NCI-H345 (cell line): ENCODE measurements at regions not wholly inside any gene's neighbourhood (a gene's known extent, or its start where the extent isn't known, plus 50 kb on each side); places are given as distances from the start of the nearest gene placed in this dataset.
A peak's percentile ranks its signal among the peaks of the same experiment; 100 is the strongest.

Experiments used
- DNase-seq: peaks from one replicate; lab custom pipeline; 2025; lab: John Stamatoyannopoulos, UW

DNA sequence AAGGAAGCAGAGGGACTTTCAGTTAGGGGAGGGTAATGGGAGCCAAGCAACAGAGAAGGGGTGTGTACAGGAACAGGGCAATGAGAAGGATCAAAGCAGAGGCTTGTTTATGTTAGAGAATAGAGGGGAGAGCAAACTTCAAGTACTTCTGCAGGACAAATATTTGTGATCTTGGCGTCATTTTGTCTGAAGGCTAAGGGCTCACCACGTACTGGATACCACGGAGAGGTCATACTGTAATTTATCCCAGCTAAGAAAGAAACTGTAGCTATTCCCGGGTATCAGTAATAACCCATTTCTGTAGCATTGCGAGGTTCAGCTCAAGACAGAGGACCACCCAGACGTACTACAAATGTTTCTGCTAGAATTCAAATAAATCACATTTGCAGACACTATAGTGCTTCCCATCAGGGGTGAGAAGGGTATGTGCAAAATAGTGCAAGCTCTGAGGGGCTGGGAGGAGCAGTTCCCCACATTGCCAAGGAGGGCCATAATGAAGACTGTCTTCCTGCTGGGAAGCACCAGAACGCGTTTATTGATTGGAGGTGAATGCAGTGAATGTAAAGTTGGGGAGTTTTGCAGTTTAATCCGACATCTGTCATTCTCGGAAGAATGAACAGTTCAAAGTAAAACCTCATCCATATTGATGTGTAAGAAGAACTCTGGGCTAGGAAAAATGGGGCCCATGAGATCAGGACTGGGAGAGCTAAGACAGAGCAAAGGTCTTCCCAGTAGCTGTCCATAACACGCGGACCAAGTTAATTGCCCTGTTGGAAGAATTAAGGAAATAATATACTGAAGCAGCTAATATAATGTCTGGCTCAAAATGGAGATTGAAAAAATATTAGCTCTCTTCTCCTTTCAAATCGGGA is 136.9 kb downstream of the RWDD3 start:
- DNase-seq: no peak

DNA sequence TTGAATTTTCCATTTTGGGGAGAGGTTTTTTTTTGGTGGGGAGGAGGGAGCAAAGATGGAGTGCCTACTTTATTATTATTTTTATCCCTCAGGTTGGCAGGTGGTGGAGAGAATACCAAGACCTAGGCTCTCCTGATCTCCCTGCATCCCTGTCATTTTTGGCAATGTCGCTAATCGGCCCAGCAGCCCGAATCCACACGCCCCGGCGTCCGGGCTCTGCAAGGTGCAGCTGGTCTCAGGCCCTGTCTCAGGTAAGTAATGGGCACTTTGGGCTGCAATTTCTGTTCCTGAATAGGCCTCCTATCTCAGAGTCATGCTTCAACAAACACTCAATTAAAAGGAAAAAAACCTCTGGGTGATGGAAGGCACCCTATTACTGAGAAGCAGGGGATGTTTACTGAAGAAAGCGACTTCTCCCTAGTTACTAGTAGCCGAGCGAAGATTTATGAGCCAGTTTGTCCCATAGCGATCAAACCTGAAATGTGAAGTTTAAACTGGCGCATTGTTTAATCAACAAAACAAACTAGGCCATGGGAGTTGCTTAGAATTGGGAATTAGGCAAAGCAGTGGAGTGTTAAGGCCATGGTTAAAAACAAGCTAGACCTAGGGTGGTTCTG is 137.8 kb downstream of the RWDD3 start:
- no peak for DNase-seq

DNA sequence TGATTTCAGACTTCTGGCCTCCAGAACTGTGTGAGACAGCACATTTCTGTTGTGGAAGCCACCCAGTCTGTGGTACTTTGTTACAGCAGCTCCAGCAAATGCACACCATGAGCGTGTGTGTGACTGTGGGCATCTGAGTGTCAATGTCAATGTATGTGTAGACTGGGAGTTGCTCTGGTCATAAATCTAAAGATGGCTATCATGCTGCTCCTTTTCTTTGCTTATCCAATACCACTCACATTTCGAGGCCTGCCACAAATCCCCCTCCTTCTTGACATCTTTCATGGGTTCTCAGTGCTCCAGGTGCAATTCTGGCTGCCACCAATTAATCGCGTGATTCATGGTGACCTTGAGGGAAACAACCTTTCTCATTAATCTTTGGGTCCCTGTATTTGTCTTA is 141.2 kb downstream of the RWDD3 start:
- no peak for DNase-seq

DNA sequence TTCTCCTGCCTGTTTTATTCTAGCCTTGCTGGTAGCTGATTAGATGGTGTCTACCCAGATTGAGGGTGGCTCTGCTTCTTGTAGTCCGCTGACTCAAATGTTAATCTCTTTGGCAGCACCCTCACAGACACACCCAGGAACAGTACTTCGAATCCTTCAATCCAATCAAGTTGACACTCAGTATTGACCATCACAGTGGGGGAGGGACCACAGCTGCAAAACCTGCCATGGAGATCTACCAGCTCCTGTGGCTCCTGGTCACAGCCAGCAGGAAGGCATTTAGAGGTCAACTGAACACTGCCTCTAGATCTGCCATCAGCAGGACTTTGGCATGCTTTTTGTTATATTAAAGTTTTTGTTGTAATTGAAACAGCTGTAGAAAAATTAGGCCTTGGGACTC is 146.9 kb downstream of the RWDD3 start:
- DNase-seq: no peak

DNA sequence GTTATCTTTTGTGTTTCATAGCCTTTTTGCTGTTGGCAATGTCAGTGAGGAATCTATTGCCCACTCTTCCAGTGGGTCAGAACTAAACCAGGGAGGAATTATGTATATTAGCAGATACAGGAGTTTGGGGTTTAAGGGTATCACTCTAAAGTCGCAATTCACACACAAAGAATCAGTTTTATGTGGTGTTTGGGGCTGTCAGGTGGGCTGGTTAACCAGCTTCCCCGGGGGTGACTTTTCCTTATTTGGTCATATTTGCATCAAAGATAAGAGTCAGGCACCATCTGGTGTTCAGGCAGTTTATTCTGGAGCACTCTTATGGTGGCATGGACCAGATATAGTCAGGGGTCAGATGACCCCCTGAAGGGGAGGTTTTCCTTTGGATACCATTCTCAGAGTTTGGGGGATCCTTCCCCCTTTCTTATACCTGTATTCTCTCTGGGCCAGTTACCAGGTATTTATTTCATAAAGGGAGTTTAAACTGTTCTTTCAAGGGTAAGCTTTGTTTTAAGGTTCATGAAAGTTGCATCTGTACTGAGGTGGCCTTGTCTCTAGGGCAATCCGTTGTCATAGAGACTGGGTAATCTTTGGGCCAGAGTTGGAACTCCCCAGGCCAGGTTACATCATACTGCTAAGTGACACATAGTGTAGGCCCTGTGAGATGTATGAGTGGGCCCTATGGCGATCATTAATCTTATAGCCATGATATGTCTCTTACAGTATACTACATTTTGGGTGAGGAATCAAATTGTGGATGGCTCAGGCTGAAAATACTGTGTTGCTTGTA is 148.2 kb downstream of the RWDD3 start:
- DNase-seq: no peak

DNA sequence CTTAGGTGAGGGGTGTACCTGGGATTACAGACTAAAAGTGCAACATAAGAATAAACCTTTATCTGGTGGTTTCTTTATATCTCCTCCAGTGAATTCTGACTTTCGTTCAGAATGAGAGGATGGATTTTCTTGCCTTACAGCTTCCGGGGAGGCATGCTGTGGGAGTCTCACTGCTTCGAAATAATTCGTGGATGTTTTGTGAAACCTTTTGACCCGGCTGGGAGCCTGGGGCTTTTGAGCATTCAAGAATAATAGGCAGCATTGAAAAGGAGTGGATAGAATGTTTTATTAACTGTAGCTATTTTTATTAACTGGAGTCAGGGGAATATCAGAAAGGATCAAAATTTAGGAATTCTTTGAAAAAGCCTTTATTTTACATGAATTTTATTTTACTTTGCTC is 149.1 kb downstream of the RWDD3 start:
- no peak for DNase-seq

DNA sequence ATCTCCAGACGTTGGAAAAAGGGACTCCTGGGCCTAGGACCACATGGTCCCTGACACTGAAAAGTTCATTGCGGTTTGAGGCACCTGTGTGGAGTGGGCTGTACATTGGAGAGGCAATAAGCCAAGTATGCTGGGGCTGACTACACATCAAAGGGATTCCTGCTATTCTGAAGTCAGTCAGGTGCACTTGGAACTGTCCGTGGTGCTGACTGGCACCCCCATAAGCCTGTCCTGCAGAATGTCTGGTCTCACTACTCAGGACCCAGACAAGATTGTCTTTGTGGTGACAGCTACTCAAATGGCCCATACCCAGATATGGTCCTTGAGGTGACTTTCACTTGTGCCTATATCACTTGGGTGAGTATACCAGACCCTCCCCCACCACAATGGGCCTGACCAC is 150.6 kb downstream of the RWDD3 start:
- no peak for DNase-seq

DNA sequence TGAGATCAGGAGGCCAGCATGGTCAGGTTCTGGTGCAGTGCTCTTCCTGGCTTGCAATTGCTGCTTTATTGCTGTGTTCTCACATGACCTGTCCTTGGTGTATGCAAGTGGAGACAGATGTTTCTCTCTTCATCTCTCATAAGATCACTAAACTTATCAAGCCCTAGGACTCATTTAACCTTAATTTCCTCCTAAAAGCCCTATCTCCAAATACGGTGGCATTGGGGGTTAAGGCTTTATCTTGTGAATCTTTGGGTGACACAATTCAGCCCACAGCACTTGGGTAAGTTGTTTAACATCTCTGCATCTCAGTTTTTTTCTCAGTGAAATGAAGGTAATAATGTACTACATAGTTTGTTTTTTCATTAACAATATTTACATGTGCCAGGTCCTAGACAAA is 152.4 kb downstream of the RWDD3 start:
- no peak for DNase-seq

DNA sequence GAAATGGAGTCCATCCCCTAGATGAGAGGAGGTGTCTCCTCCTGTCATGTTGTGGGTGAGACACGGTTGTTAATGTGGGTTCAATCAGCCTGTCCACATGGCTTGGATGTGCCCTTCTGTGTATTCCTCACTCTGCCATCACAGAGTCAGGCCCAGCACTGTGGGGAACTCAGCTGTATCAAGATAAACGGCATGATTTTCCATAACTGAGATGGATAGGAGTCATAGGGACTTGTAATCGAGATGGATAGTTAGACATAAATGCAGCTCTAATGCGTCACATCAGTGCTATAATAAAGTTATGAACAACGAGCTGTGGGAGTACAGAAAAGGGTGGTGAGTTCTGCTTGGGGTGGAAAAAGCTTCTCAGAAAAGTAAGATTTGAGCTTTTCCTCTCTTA is 152.9 kb downstream of the RWDD3 start:
- no peak for DNase-seq

DNA sequence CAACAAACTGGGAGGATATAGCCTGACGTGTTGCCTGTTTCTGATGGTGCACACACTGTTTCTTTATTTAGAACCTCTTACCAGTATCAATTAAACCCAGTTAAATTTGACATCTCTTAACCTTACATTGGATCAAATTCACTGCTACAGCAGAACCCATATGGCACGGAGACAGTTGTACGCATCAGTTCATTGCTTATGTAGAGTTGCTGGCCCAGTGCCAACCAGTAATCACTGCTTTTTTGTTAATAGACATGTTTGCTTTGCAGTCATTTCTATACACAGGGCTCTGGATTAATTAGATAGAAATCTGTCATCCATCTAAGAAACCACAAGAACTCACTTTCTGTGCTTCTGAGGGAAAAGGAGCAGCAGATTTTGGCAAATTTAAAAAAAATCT is 154.0 kb downstream of the RWDD3 start:
- DNase-seq: peak; percentile 60

DNA sequence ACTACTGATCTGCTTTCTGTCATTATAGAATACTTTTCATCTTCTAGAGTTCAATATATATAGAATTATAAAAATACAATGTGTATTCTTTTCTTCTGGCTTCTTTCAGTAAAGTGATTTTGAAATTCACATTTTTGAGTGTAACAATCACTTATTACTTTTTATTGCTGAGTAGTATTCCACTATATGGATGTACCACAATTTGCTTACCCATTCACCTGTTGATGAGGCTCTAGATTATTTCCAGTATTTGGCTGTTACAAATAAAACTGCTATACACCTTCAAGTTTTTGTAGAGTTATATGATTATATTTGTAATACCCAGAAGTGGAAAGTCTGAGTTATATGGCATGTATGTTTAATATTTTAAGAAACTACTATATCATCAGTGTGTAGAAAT is 159.4 kb downstream of the RWDD3 start:
- DNase-seq: no peak

DNA sequence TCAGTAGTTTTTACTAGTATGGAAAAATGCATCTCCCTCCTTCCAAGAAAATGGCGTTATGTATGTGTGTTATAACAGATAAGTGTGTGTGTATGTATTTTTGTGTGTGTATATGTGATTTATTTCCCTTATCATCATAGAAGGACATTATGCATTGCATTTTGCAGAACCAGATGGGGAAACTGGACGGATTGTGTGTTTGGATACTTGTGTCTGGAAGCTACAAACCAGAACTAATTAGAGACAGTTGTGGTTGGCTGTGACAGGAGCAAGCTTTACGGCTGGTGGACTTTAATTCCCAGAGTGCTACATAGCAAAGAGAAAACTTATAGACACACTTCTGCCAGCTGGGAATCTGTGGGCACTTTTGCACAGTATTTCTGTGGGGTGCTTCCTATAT is 162.5 kb downstream of the RWDD3 start:
- DNase-seq: no peak

DNA sequence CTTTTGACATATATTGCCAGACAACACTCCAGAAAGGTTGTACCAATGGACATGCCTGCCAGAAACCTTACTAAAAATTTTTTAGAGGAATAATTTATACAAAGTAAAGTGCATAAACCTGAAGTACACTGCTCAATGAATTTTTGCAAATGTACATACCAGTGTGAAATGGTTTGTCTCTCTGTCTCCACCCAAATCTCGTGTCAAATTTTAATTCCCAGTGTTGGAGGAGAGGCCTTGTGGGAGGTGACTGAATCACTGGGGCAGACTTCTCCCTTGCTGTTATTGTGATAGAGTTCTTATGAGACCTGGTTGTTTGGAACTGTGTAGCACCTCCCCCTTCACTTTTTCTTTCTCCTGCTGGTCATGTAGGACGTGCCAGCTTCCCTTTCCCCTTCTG is 168.8 kb downstream of the RWDD3 start:
- no peak for DNase-seq

DNA sequence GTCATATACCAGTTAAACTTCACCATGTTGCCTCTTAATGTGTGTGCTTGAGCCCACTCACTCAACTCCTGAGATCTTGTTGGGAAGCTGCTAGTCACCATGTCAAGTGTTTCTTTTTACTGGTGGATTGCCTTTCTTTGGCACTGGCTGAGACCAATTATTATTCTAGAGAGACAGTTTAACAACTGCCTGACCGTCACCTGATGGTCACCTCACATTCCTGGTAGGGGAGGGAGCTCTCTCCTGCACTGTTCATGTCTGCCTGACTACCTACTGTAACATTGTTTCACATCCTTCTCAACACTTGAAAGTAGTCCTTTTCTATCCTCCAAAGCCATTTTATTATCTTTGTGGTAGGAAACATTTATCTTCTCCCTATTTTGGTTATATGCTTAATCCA is 172.3 kb downstream of the RWDD3 start:
- no peak for DNase-seq

DNA sequence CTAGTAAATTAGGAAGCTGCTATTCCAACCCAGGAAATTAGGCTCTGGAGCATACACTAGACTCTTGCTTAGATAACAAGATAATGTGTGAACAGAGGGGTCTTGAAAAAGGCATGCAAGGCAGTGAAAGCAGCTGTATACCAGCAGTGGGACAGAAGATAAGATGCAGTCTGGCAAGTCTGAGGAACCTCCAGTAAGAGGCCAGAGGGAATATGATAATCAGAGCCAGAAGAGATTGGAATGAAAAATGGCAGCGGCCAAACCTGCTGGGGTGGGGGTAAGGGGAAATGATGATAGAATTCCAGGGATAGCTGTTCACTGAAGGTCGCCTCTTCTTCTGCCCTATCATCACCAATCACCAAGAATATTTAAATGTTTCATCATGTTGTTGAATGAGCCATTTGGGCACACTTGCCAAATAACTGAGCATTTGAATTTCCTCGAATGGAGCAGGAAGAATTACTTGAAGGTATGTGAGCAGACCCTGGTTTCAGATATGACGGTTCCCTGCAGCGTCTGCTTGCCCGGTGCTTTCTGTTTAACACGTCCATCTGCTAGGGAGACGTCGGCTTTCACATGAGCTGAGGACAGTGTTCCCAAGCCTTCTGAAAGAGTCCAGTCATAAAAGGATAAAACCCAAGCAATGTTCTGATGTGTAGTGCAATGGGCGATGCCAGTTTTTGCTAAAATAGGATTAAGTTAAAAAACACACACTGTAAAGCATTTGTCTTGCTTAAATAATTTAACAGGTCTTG is 173.3 kb downstream of the RWDD3 start:
- DNase-seq: no peak

DNA sequence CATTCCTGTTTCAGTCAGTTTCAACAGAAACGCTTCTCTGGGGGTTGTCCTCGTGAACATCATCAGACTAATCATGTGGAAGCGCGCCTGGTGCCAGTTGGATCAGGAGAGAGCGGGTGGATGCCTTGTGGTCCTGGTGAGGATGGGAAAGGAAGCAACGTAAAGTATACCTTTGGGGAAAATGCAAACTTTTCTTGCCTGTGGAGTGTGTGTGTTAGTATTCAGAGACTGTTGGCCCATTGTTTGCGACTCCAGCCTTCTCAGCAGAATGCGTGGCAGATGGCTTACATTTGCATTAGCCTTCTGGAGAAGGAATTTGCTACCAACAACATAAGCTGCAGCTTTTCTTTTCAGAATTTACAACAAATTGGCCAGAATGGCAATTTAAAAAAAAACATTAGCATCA is 173.9 kb downstream of the RWDD3 start:
- DNase-seq: no peak

DNA sequence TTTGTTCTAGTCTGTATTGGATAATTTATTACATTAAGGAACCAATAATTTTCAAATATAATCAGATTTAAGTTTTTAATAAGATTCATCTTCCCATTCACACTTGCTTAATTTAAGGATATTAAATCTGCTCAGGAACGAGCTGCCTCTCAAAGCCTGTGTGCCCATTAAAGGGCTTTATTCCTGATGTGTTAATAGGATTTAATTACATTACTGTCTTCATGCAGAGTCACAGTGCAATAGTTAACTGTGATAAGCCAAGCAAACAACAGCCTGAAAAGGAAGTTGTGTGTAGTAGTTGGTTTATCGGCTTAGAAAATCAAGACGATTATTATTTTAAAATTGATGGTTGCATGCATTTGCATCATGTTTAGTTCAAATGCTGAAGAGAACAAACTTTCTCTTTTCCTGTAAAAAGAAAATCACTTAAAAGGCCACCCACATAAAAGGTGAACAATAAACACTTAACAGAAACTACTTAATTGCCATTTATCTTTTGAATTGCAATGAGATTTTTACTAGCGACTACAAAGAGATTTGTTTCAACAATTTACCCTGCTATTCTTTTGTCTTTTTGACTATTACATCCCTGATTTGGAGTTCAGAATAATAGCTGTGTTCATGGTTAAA is 174.6 kb downstream of the RWDD3 start:
- no peak for DNase-seq

DNA sequence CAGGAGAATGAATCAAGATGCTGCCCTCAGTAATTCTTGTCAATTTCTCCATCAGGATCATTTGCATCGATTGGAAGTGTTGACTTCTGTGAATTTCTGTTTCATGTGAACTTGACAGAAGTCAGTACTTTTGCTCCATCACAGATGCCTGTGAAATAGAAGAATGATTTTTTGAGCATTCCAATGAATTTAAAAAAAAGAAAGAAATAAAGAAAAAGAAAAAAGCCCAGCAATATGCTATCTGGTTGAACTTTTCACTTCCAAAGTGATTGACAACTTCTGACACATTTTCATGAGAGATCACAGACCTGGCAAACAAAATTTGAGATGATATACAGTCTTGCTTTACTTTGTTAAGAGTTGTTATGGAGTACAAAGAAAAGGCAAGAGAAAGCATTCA is 175.3 kb downstream of the RWDD3 start:
- no peak for DNase-seq

DNA sequence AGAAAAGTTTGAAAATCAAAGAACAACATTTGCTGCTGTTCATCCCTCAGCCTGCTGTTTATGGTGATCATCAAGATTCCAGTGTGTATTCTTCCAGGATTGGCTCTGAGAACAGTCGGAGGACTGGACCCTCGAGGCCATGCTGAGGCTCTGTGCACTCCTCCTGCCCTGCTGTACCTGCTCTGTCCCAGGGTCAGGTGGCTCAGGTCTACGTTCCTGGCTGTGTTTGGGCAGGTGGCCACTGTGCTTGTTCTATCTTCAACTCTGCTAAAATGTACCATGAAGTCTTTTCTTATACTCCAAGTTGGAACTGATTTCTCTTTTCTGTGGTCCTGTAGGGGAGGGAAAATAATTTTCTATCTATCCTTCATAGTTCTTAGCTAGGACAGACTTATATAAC is 175.9 kb downstream of the RWDD3 start:
- DNase-seq: no peak

DNA sequence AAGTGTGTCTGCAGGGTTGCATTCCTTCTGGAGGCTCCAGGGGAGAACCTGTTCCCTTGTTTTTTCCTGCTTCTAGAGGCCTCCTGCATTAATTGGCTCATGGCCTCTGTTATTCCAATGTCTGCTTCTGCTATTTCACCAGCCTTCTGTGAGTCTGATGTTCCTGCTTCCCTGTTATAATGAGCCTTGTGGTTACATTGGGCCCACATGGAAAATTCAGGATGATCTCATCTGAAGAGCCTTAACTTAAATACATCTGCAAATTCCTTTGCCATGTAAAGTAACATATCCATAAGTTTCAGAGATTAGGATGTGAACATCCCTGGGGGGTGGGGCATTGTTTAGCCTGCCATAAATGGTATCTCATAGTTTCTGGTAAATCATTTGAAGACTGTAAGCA is 181.1 kb downstream of the RWDD3 start:
- DNase-seq: no peak

DNA sequence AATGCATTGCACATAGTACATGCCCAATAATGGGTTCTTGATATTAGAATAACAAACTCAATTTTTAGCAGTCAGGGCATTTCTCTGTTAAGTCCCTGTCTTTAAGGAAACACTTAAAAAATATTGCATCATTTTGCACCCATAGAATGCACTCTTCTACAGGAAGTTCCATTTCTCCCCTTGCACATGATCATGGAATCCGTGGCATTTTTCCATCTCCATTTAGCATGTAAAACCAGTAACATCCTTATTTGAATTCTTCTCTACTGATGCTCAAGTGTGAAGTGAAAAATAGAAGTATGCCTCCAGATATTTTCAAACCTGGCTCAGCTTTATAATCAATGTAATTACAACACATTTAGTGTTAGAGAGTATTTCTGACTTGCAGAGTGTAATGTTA is 192.8 kb downstream of the RWDD3 start:
- DNase-seq: no peak

DNA sequence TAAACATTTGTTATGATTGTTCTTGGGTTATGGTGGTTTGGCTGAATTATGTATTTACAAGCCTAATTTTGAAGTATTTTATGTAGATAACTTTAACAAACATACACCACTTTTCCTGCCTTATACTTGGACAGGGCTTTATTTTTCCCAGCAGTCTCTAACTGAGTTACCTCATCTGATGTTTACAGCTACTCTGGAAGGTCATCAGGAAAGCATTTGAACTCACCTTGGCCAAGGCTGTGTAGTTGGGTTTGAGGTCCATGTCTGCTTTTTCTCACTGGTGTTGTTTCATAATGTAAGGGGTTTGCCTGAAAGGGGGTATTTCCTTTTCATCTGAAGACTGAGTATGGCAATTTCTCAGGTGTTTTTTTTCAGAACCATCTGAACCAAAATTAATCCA is 193.5 kb downstream of the RWDD3 start:
- no peak for DNase-seq
